ENCODE measurements at regions not wholly inside any gene's neighbourhood (a gene's known extent, or its start where the extent isn't known, plus 50 kb on each side); places are given as distances from the start of the nearest gene placed in this dataset.

- no peaks in the 10 kb centered on the region for H3K27me3 Mint-ChIP-seq (ENCODE audit: insufficient read depth)
- H3K4me3 Mint-ChIP-seq = no peak overlapping the region
- H3K36me3 Mint-ChIP-seq (ENCODE audit: low read depth) = no peaks in the 10 kb centered on the region
- H3K27ac Mint-ChIP-seq = no peak overlapping the region
- intact Hi-C loops (cut with micrococcal nuclease) = no loop called here
- DNase-seq (ENCODE audit: low spot score) = no peak
- H3K9me3 Mint-ChIP-seq = no peaks in the 10 kb centered on the region
- H3K4me1 Mint-ChIP-seq (ENCODE audit: low read depth) = no peaks in the 10 kb centered on the region
Observed at GRCh38 chr6:95280686-95281273, 296.6 kb upstream of the MANEA start.

GRCh38 chr6:95285881-95286280, 291.5 kb upstream of the MANEA start:
- intact Hi-C loops (cut with micrococcal nuclease) = no loop called here
- no peak overlapping the region for H3K27ac Mint-ChIP-seq
- H3K36me3 Mint-ChIP-seq (ENCODE audit: low read depth) = no peaks in the 10 kb centered on the region
- no peaks in the 10 kb centered on the region for H3K9me3 Mint-ChIP-seq
- H3K4me3 Mint-ChIP-seq = no peak overlapping the region
- H3K4me1 Mint-ChIP-seq (ENCODE audit: low read depth) = no peaks in the 10 kb centered on the region
- DNase-seq (ENCODE audit: low spot score) = no peak
- H3K27me3 Mint-ChIP-seq (ENCODE audit: insufficient read depth) = no peaks in the 10 kb centered on the region

GRCh38 chr6:95286874-95287273, 290.5 kb upstream of the MANEA start:
- intact Hi-C loops (cut with micrococcal nuclease) = no loop called here
- no peaks in the 10 kb centered on the region for H3K27me3 Mint-ChIP-seq (ENCODE audit: insufficient read depth)

GRCh38 chr6:95288251-95288650, 289.1 kb upstream of the MANEA start:
- DNase-seq (ENCODE audit: low spot score) = no peak
- intact Hi-C loops (cut with micrococcal nuclease) = no loop called here
- Mint-ChIP-seq H3K27me3 (ENCODE audit: insufficient read depth) (no peaks in the 10 kb centered on the region), H3K4me1 (ENCODE audit: low read depth) (no peaks in the 10 kb centered on the region), H3K9me3 (no peaks in the 10 kb centered on the region), H3K27ac (no peak overlapping the region), H3K36me3 (ENCODE audit: low read depth) (no peaks in the 10 kb centered on the region), H3K4me3 (no peak overlapping the region)

More at GRCh38 chr6:95286874-95287273, 290.5 kb upstream of the MANEA start:
- no peaks in the 10 kb centered on the region for H3K9me3 Mint-ChIP-seq
- DNase-seq (ENCODE audit: low spot score) = no peak
- no peaks in the 10 kb centered on the region for H3K4me1 Mint-ChIP-seq (ENCODE audit: low read depth)
- H3K36me3 Mint-ChIP-seq (ENCODE audit: low read depth) = no peaks in the 10 kb centered on the region
- no peak overlapping the region for H3K4me3 Mint-ChIP-seq
- no peak overlapping the region for H3K27ac Mint-ChIP-seq

- intact Hi-C loops (cut with micrococcal nuclease) = no loop called here
- H3K4me1 Mint-ChIP-seq (ENCODE audit: low read depth) = no peaks in the 10 kb centered on the region
Observed at GRCh38 chr6:95292011-95292410, 285.3 kb upstream of the MANEA start.

GRCh38 chr6:95293257-95293656, 284.1 kb upstream of the MANEA start:
- Mint-ChIP-seq H3K27me3 (ENCODE audit: insufficient read depth) (no peaks in the 10 kb centered on the region), H3K4me1 (ENCODE audit: low read depth) (no peaks in the 10 kb centered on the region), H3K27ac (no peak overlapping the region), H3K36me3 (ENCODE audit: low read depth) (no peaks in the 10 kb centered on the region), H3K9me3 (no peaks in the 10 kb centered on the region), H3K4me3 (no peak overlapping the region)
- intact Hi-C loops (cut with micrococcal nuclease) = no loop called here
- no peak for DNase-seq (ENCODE audit: low spot score)

More at GRCh38 chr6:95292011-95292410, 285.3 kb upstream of the MANEA start:
- no peak overlapping the region for H3K27ac Mint-ChIP-seq
- no peaks in the 10 kb centered on the region for H3K27me3 Mint-ChIP-seq (ENCODE audit: insufficient read depth)
- H3K4me3 Mint-ChIP-seq = no peak overlapping the region
- H3K9me3 Mint-ChIP-seq = no peaks in the 10 kb centered on the region
- no peaks in the 10 kb centered on the region for H3K36me3 Mint-ChIP-seq (ENCODE audit: low read depth)
- no peak for DNase-seq (ENCODE audit: low spot score)

- Mint-ChIP-seq H3K36me3 (ENCODE audit: low read depth) (no peaks in the 10 kb centered on the region), H3K9me3 (no peaks in the 10 kb centered on the region), H3K4me3 (no peak overlapping the region), H3K4me1 (ENCODE audit: low read depth) (no peaks in the 10 kb centered on the region), H3K27me3 (ENCODE audit: insufficient read depth) (no peaks in the 10 kb centered on the region), H3K27ac (no peak overlapping the region)
- intact Hi-C loops (cut with micrococcal nuclease) = no loop called here
- no peak for DNase-seq (ENCODE audit: low spot score)
Observed at GRCh38 chr6:95294043-95294442, 283.3 kb upstream of the MANEA start.

- H3K27ac Mint-ChIP-seq = no peak overlapping the region
- no peaks in the 10 kb centered on the region for H3K36me3 Mint-ChIP-seq (ENCODE audit: low read depth)
- H3K9me3 Mint-ChIP-seq = no peaks in the 10 kb centered on the region
- intact Hi-C loops (cut with micrococcal nuclease) = no loop called here
- H3K4me3 Mint-ChIP-seq = no peak overlapping the region
- no peaks in the 10 kb centered on the region for H3K4me1 Mint-ChIP-seq (ENCODE audit: low read depth)
- H3K27me3 Mint-ChIP-seq (ENCODE audit: insufficient read depth) = no peaks in the 10 kb centered on the region
- DNase-seq (ENCODE audit: low spot score) = no peak
Observed at GRCh38 chr6:95309545-95309944, 267.8 kb upstream of the MANEA start.

- Mint-ChIP-seq H3K27me3 (ENCODE audit: insufficient read depth) (no peaks in the 10 kb centered on the region), H3K27ac (no peak overlapping the region), H3K36me3 (ENCODE audit: low read depth) (no peaks in the 10 kb centered on the region), H3K4me3 (no peak overlapping the region), H3K9me3 (no peaks in the 10 kb centered on the region), H3K4me1 (ENCODE audit: low read depth) (no peaks in the 10 kb centered on the region)
- DNase-seq (ENCODE audit: low spot score) = no peak
- intact Hi-C loops (cut with micrococcal nuclease) = no loop called here
Observed at GRCh38 chr6:95318137-95318536, 259.2 kb upstream of the MANEA start.

GRCh38 chr6:95321126-95321525, 256.2 kb upstream of the MANEA start:
- H3K4me1 Mint-ChIP-seq (ENCODE audit: low read depth) = no peaks in the 10 kb centered on the region
- no peaks in the 10 kb centered on the region for H3K36me3 Mint-ChIP-seq (ENCODE audit: low read depth)
- no peak for DNase-seq (ENCODE audit: low spot score)
- intact Hi-C loops (cut with micrococcal nuclease) = loop anchor here (5.0 kb wide), 1 partner anchor 1889 kb away; no protein-coding TSS in a partner anchor
- no peak overlapping the region for H3K4me3 Mint-ChIP-seq
- no peaks in the 10 kb centered on the region for H3K9me3 Mint-ChIP-seq
- no peaks in the 10 kb centered on the region for H3K27me3 Mint-ChIP-seq (ENCODE audit: insufficient read depth)
- H3K27ac Mint-ChIP-seq = no peak overlapping the region

GRCh38 chr6:95325916-95326315, 251.4 kb upstream of the MANEA start:
- Mint-ChIP-seq H3K4me1 (ENCODE audit: low read depth) (no peaks in the 10 kb centered on the region), H3K27ac (no peak overlapping the region), H3K9me3 (no peaks in the 10 kb centered on the region), H3K4me3 (no peak overlapping the region), H3K36me3 (ENCODE audit: low read depth) (no peaks in the 10 kb centered on the region), H3K27me3 (ENCODE audit: insufficient read depth) (no peaks in the 10 kb centered on the region)
- DNase-seq (ENCODE audit: low spot score) = no peak
- intact Hi-C loops (cut with micrococcal nuclease) = no loop called here

GRCh38 chr6:95328231-95328630, 249.1 kb upstream of the MANEA start:
- Mint-ChIP-seq H3K4me3 (no peak overlapping the region), H3K36me3 (ENCODE audit: low read depth) (no peaks in the 10 kb centered on the region), H3K27ac (no peak overlapping the region)

GRCh38 chr6:95352064-95352795, 225.1 kb upstream of the MANEA start:
- no peak overlapping the region for H3K27ac Mint-ChIP-seq
- H3K9me3 Mint-ChIP-seq = no peaks in the 10 kb centered on the region
- no peaks in the 10 kb centered on the region for H3K36me3 Mint-ChIP-seq (ENCODE audit: low read depth)
- DNase-seq (ENCODE audit: low spot score) = no peak
- intact Hi-C loops (cut with micrococcal nuclease) = no loop called here
- no peaks in the 10 kb centered on the region for H3K27me3 Mint-ChIP-seq (ENCODE audit: insufficient read depth)
- H3K4me3 Mint-ChIP-seq = no peak overlapping the region
- H3K4me1 Mint-ChIP-seq (ENCODE audit: low read depth) = no peaks in the 10 kb centered on the region

More at GRCh38 chr6:95328231-95328630, 249.1 kb upstream of the MANEA start:
- Mint-ChIP-seq H3K27me3 (ENCODE audit: insufficient read depth) (no peaks in the 10 kb centered on the region), H3K9me3 (no peaks in the 10 kb centered on the region), H3K4me1 (ENCODE audit: low read depth) (no peaks in the 10 kb centered on the region)
- intact Hi-C loops (cut with micrococcal nuclease) = no loop called here
- DNase-seq (ENCODE audit: low spot score) = no peak
